SU-DHL-6 (cell line): ENCODE measurements at regions not wholly inside any gene's neighbourhood (a gene's known extent, or its start where the extent isn't known, plus 50 kb on each side); places are given as distances from the start of the nearest gene placed in this dataset.

Source experiments
- H2AFZ ChIP-seq: fragments of 200-600 bp; sonication (generic); 2 replicates; pipeline ENCODE4 v1.6.1; 2014; ENCODE audit warnings: low read depth, mild to moderate bottlenecking, moderate library complexity, mixed read lengths, antibody characterized with exemption, low read length; ENCODE audit not compliant: severe bottlenecking
- H3F3A ChIP-seq: fragments of 200-600 bp; shearing (Covaris generic); 2 replicates; pipeline ENCODE4 v1.6.0; 2016; ENCODE audit warnings: antibody characterized with exemption, mild to moderate bottlenecking; ENCODE audit not compliant: insufficient read depth
- H3K27ac ChIP-seq: fragments of 200-600 bp; sonication (generic); 2 replicates; pipeline ENCODE4 v1.5.1; 2016; ENCODE audit warnings: low read depth, mild to moderate bottlenecking, low read length, moderate library complexity, mixed read lengths
- H3K27me3 ChIP-seq: fragments of 200-600 bp; sonication (generic), shearing (Covaris generic); 2 replicates; pipeline ENCODE4 v1.6.0; 2014; ENCODE audit warnings: mild to moderate bottlenecking, low read length
- H3K36me3 ChIP-seq: fragments of 200-600 bp; sonication (generic); 2 replicates; pipeline ENCODE4 v1.6.1; 2014; ENCODE audit warnings: mild to moderate bottlenecking, low read length, mixed read lengths
- H3K4me2 ChIP-seq: fragments of 300-600, 200-600 bp; shearing (Covaris generic), sonication (generic); 2 replicates; pipeline ENCODE4 v1.6.0; 2014; ENCODE audit warnings: low read length, low read depth, mild to moderate bottlenecking; ENCODE audit not compliant: poor library complexity, severe bottlenecking
- H3K4me3 ChIP-seq: fragments of 200-600 bp; sonication (generic); 2 replicates; pipeline ENCODE4 v1.5.1; 2014; ENCODE audit warnings: antibody characterized with exemption, low read length, mild to moderate bottlenecking, mixed read lengths; ENCODE audit not compliant: insufficient read depth, poor library complexity, severe bottlenecking
- H3K79me2 ChIP-seq: fragments of 200-600 bp; sonication (generic); 2 replicates; pipeline ENCODE4 v1.6.1; 2014; ENCODE audit warnings: mild to moderate bottlenecking, low read length, moderate library complexity; ENCODE audit not compliant: insufficient read depth
- H3K9ac ChIP-seq: fragments of 200-600 bp; sonication (generic); 2 replicates; pipeline ENCODE4 v1.7.0; 2014; ENCODE audit warnings: mild to moderate bottlenecking, low read length
- H3K9me2 ChIP-seq: fragments of 200-600 bp; sonication (generic); replicated peaks from 2 replicates; pipeline ENCODE4 v1.6.1; 2014; ENCODE audit warnings: low read length; ENCODE audit not compliant: insufficient read depth
- H3K9me3 ChIP-seq: fragments of 200-600 bp; sonication (generic); 2 replicates; pipeline ENCODE4 v1.6.1; 2014; ENCODE audit warnings: low read length, mixed read lengths; ENCODE audit not compliant: insufficient read depth
- H4K20me1 ChIP-seq: fragments of 200-600 bp; sonication (generic); 2 replicates; pipeline ENCODE4 v1.6.1; 2014; ENCODE audit warnings: low read depth, mild to moderate bottlenecking, antibody characterized with exemption, low read length, moderate library complexity, mixed read lengths
- CTCF ChIP-seq: fragments of 200-600 bp; sonication (generic); IDR thresholded peaks from one replicate; pipeline ENCODE4 v1.5.1; 2017; ENCODE audit warnings: antibody characterized with exemption, mild to moderate bottlenecking, low read length, moderate library complexity; ENCODE audit not compliant: insufficient read depth, poor library complexity, severe bottlenecking
- EZH2phosphoT487 ChIP-seq: fragments of 200-600 bp; sonication (generic), shearing (Covaris generic); conservative IDR thresholded peaks from 2 replicates; pipeline ENCODE4 v1.6.1; 2018; ENCODE audit warnings: mild to moderate bottlenecking, antibody characterized with exemption, low read length, moderate library complexity, mixed read lengths

- Histone ChIP-seq H3K79me2 (no peaks in the 10 kb centered on the region), H4K20me1 (no peaks in the 10 kb centered on the region), H3F3A (no peaks in the 10 kb centered on the region), H3K4me2 (no peak overlapping the region), H3K9me3 (no peaks in the 10 kb centered on the region), H3K4me3 (no peak overlapping the region), H3K27ac (no peak overlapping the region), H2AFZ (no peak overlapping the region), H3K27me3 (no peaks in the 10 kb centered on the region), H3K9me2 (no peaks in the 10 kb centered on the region), H3K9ac (no peak overlapping the region), H3K36me3 (no peaks in the 10 kb centered on the region)
- no peak for TF ChIP-seq EZH2phosphoT487
- TF ChIP-seq CTCF: no peak
Observed at GRCh38 chr5:92003806-92004205, 620.7 kb upstream of the ARRDC3 start.

GRCh38 chr5:92002721-92003274 is 619.7 kb upstream of the ARRDC3 start:
- Histone ChIP-seq H3K4me2 (no peak overlapping the region), H3K27me3 (no peaks in the 10 kb centered on the region), H3K9me3 (no peaks in the 10 kb centered on the region), H3K9me2 (no peaks in the 10 kb centered on the region), H3K79me2 (no peaks in the 10 kb centered on the region), H3K36me3 (no peaks in the 10 kb centered on the region), H3K4me3 (no peak overlapping the region), H3K27ac (no peak overlapping the region), H3F3A (no peaks in the 10 kb centered on the region), H3K9ac (no peak overlapping the region), H2AFZ (no peak overlapping the region), H4K20me1 (no peaks in the 10 kb centered on the region)
- no peak for TF ChIP-seq EZH2phosphoT487

GRCh38 chr5:91998774-91999173 is 615.7 kb upstream of the ARRDC3 start:
- Histone ChIP-seq H3K4me3 (no peak overlapping the region), H3K36me3 (no peaks in the 10 kb centered on the region), H3F3A (no peaks in the 10 kb centered on the region), H3K9me3 (no peaks in the 10 kb centered on the region), H3K9me2 (no peaks in the 10 kb centered on the region), H3K79me2 (no peaks in the 10 kb centered on the region), H3K9ac (no peak overlapping the region), H3K27me3 (no peaks in the 10 kb centered on the region), H3K27ac (no peak overlapping the region), H4K20me1 (no peaks in the 10 kb centered on the region), H3K4me2 (no peak overlapping the region), H2AFZ (no peak overlapping the region)
- TF ChIP-seq EZH2phosphoT487: no peak
- no peak for TF ChIP-seq CTCF

GRCh38 chr5:91983869-91984268 is 600.8 kb upstream of the ARRDC3 start:
- H4K20me1 ChIP-seq: no peaks in the 10 kb centered on the region
- no peak overlapping the region for H3K4me2 ChIP-seq
- TF ChIP-seq CTCF (no peak), EZH2phosphoT487 (no peak)
- H3K36me3 ChIP-seq: no peaks in the 10 kb centered on the region
- no peak overlapping the region for H2AFZ ChIP-seq
- no peak overlapping the region for H3K27ac ChIP-seq
- no peaks in the 10 kb centered on the region for H3K79me2 ChIP-seq
- no peaks in the 10 kb centered on the region for H3K9me2 ChIP-seq
- H3F3A ChIP-seq: no peaks in the 10 kb centered on the region
- no peak overlapping the region for H3K9ac ChIP-seq
- H3K4me3 ChIP-seq: no peak overlapping the region
- H3K9me3 ChIP-seq: no peaks in the 10 kb centered on the region
- no peaks in the 10 kb centered on the region for H3K27me3 ChIP-seq
